Endothelial cell of umbilical vein (primary cell): ENCODE measurements at regions not wholly inside any gene's neighbourhood (a gene's known extent, or its start where the extent isn't known, plus 50 kb on each side); places are given as distances from the start of the nearest gene placed in this dataset.

ENCODE experiments used
- BruUV-seq: library from RNA; stranded (reverse); fragments of 400-500 nt; replicated peaks from 2 replicates; lab custom pipeline; 2021; lab: Mats Ljungman, UMichigan
- CTCF ChIA-PET: fragments of 300-600, 350-600 bp; sonication (Branson Sonifier 250); formaldehyde crosslinking; loops from one replicate; lab custom pipeline; 2021; ENCODE audit warnings: antibody characterized with exemption, inconsistent platforms; lab: Charles Lee
- POLR2A ChIA-PET: fragments of 300-600, 350-600 bp; sonication (Branson Sonifier 250); formaldehyde crosslinking; loops from one replicate; lab custom pipeline; 2021; ENCODE audit warnings: antibody characterized with exemption, inconsistent platforms; lab: Charles Lee
- DNase-seq: peaks from one replicate; pipeline ENCODE4 v3.0.0-alpha.2; 2011; ENCODE audit warnings: low read depth, low spot score
- FAIRE-seq: peaks from 2 replicates; lab custom pipeline; 2011; peaks lifted over from hg19 to GRCh38; lab: Jason Lieb, UNC
- H2AFZ ChIP-seq: 2 replicates; pipeline ENCODE4 v1.6.0; 2012; ENCODE audit warnings: low read depth, low read length, control low read depth, inconsistent platforms
- H3K27ac ChIP-seq: 2 replicates; pipeline ENCODE4 v1.5.1; 2011; ENCODE audit warnings: low read depth, mild to moderate bottlenecking, control low read depth, low read length, moderate library complexity; ENCODE audit not compliant: insufficient read depth
- H3K27me3 ChIP-seq, 2 experiments: 2 replicates each; pipeline versions ENCODE4 v1.6.0 to v1.6.1; 2011; ENCODE audit warnings: low read length in 2 of 2, mixed read lengths in 1 of 2; ENCODE audit not compliant: control insufficient read depth in 2 of 2, insufficient read depth in 2 of 2
- H3K36me3 ChIP-seq, 2 experiments: 2 replicates in 1 of 2; 3 replicates in 1 of 2; pipeline ENCODE4 v1.5.1; 2011; ENCODE audit warnings: low read length in 2 of 2, mild to moderate bottlenecking in 1 of 2, moderate library complexity in 1 of 2; ENCODE audit not compliant: control insufficient read depth in 2 of 2, insufficient read depth in 2 of 2; ENCODE audit errors: extremely low read depth in 1 of 2
- H3K4me1 ChIP-seq: 3 replicates; pipeline ENCODE4 v1.5.1; 2011; ENCODE audit warnings: mild to moderate bottlenecking, low read length; ENCODE audit not compliant: control insufficient read depth, insufficient read depth; ENCODE audit errors: extremely low read depth
- H3K4me2 ChIP-seq: 2 replicates; pipeline ENCODE4 v1.6.1; 2011; ENCODE audit warnings: low read length, control low read depth, mixed read lengths; ENCODE audit not compliant: insufficient read depth
- H3K4me3 ChIP-seq, 3 experiments: fragments of 200-600 bp in 1 of 3; sonication (generic), shearing (Covaris generic) in 1 of 3; replicated peaks in 1 of 3; 2 replicates each; pipeline ENCODE4 v1.5.1; 2011 to 2016; ENCODE audit warnings: control low read depth in 3 of 3, low read length in 3 of 3, mild to moderate bottlenecking in 2 of 3, inconsistent platforms in 1 of 3, low read depth in 1 of 3, moderate library complexity in 1 of 3; ENCODE audit not compliant: insufficient read depth in 1 of 3
- H3K79me2 ChIP-seq: 2 replicates; pipeline ENCODE4 v1.6.0; 2012; ENCODE audit warnings: low read length, inconsistent platforms; ENCODE audit not compliant: control insufficient read depth, insufficient read depth
- H3K9ac ChIP-seq: replicated peaks from 2 replicates; pipeline ENCODE3; 2011; ENCODE audit warnings: low read length, control low read depth; ENCODE audit not compliant: insufficient read depth; ENCODE audit errors: extremely low read depth
- H3K9me1 ChIP-seq: replicated peaks from 3 replicates; pipeline ENCODE4 v1.6.0; 2011; ENCODE audit warnings: mild to moderate bottlenecking, low read length; ENCODE audit not compliant: control insufficient read depth, insufficient read depth; ENCODE audit errors: extremely low read depth
- H3K9me3 ChIP-seq: replicated peaks from 2 replicates; pipeline ENCODE4 v1.5.1; 2012; ENCODE audit warnings: low read length, inconsistent platforms; ENCODE audit not compliant: control insufficient read depth, insufficient read depth
- H4K20me1 ChIP-seq: replicated peaks from 2 replicates; pipeline ENCODE3; 2011; ENCODE audit warnings: mild to moderate bottlenecking, low read length; ENCODE audit not compliant: control insufficient read depth, insufficient read depth; ENCODE audit errors: extremely low read depth
- CTCF ChIP-seq, 2 donors: IDR thresholded peaks; 1 replicate in 1 of 2; 2 replicates in 1 of 2; pipeline ENCODE4 v1.5.1; 2011; ENCODE audit warnings: low read length in 2 of 2, mild to moderate bottlenecking in 2 of 2, moderate library complexity in 2 of 2, control low read depth in 1 of 2, inconsistent platforms in 1 of 2, low read depth in 1 of 2; ENCODE audit not compliant: insufficient read depth in 1 of 2; ENCODE audit errors: extremely low read depth in 1 of 2
- EZH2 ChIP-seq: IDR thresholded peaks from 2 replicates; pipeline ENCODE4 v1.6.1; 2012; ENCODE audit warnings: borderline replicate concordance, low read depth, mild to moderate bottlenecking, moderate library complexity, low read length, inconsistent platforms; ENCODE audit not compliant: severe bottlenecking
- FOS ChIP-seq: IDR thresholded peaks from 2 replicates; pipeline ENCODE4 v1.6.1; 2011; ENCODE audit warnings: mild to moderate bottlenecking, low read length, moderate library complexity, borderline replicate concordance; ENCODE audit not compliant: insufficient read depth
- GATA2 ChIP-seq: IDR thresholded peaks from 2 replicates; pipeline ENCODE4 v1.7.0; 2011; ENCODE audit warnings: low read depth, mild to moderate bottlenecking, moderate library complexity, mixed read lengths, low read length; ENCODE audit not compliant: insufficient read length, insufficient read depth
- JUN ChIP-seq: IDR thresholded peaks from 2 replicates; pipeline ENCODE4 v1.6.1; 2011; ENCODE audit warnings: borderline replicate concordance, low read depth; ENCODE audit not compliant: insufficient read length, insufficient read depth
- MAX ChIP-seq: IDR thresholded peaks from 2 replicates; pipeline ENCODE4 v1.6.1; 2011; ENCODE audit not compliant: insufficient read depth, insufficient read length
- MYC ChIP-seq: IDR thresholded peaks from one replicate; pipeline ENCODE4 v1.6.1; 2011; ENCODE audit warnings: mild to moderate bottlenecking, low read depth, low read length
- POLR2A ChIP-seq: IDR thresholded peaks from 2 replicates; pipeline ENCODE4 v1.6.1; 2012; ENCODE audit warnings: low read depth, mild to moderate bottlenecking, control low read depth, low read length
- POLR2AphosphoS5 ChIP-seq: IDR thresholded peaks from 2 replicates; pipeline ENCODE4 v1.6.1; 2012; ENCODE audit warnings: low read depth, mild to moderate bottlenecking, control low read depth, low read length, moderate library complexity; ENCODE audit not compliant: insufficient read depth
- dilution Hi-C: fragments of 300-500 bp; cut with MboI; formaldehyde crosslinking; loops from one replicate; pipeline ENCODE4 v1.15.0; 2019; ENCODE audit warnings: low sequenced_read_pairs; ENCODE audit not compliant: extremely low pct_ligation_motif_present
- intact Hi-C: fragments of 100-400 bp; cut with micrococcal nuclease; formaldehyde crosslinking; loops from one replicate; pipeline ENCODE4 v1.10.0; 2022

- no peak overlapping the region for H3K9ac ChIP-seq
- H3K36me3 ChIP-seq: no peaks in the 10 kb centered on the region
- CTCF ChIA-PET: no interaction called here
- dilution Hi-C loops (no loop called here), intact Hi-C loops (no loop called here)
- no peaks in the 10 kb centered on the region for H4K20me1 ChIP-seq
- no peak overlapping the region for H3K27ac ChIP-seq
- TF ChIP-seq CTCF (IDR thresholded peaks at IDR 0.05; ENCODE audit: extremely low read depth in 1 of 2, insufficient read depth in 1 of 2, low read depth in 1 of 2, low read length in 2 of 2) (no peak), FOS (no peak), POLR2AphosphoS5 (no peak), POLR2A (no peak), GATA2 (no peak), JUN (no peak), MAX (no peak), EZH2 (no peak), MYC (no peak)
- H3K4me1 ChIP-seq: no peaks in the 10 kb centered on the region
- BruUV-seq: no TSS peak
- POLR2A ChIA-PET: no interaction called here
- no peak overlapping the region for H2AFZ ChIP-seq
- DNase-seq (no peak), FAIRE-seq (no peak)
- H3K9me3 ChIP-seq: peaks cover 4% of the 10 kb centered on the region
- no peaks in the 10 kb centered on the region for H3K9me1 ChIP-seq
- H3K4me3 ChIP-seq: no peak overlapping the region
- no peaks in the 10 kb centered on the region for H3K27me3 ChIP-seq
- H3K79me2 ChIP-seq: no peaks in the 10 kb centered on the region
- no peak overlapping the region for H3K4me2 ChIP-seq
Observed at GRCh38 chr13:86174622-86175021, 375.4 kb upstream of the SLITRK6 start.
